Natural killer cell (primary cell): ENCODE measurements at regions not wholly inside any gene's neighbourhood (a gene's known extent, or its start where the extent isn't known, plus 50 kb on each side); places are given as distances from the start of the nearest gene placed in this dataset.

Experiments used
- ATAC-seq, 3 donors: fragments of 150-1000 bp in 2 of 3; fragments of 200-7000 bp in 1 of 3; cut with Tn5 transposase; 1 replicate in 1 of 3; 2 replicates in 2 of 3; pipeline ENCODE4 v1.10.0; 2021; ENCODE audit warnings: mild to moderate bottlenecking in 2 of 3, moderate library complexity in 2 of 3
- DNase-seq, 2 donors: peaks; one replicate each; pipeline versions ENCODE4 v3.0.0 to v3.0.0-alpha.2; 2013 to 2021; ENCODE audit warnings: mixed read lengths in 1 of 2
- H3K27ac ChIP-seq: one replicate; pipeline ENCODE4 v1.5.1; 2013; ENCODE audit warnings: mild to moderate bottlenecking, low read length
- H3K27me3 ChIP-seq: one replicate; pipeline ENCODE4 v1.6.1; 2013; ENCODE audit warnings: low read length; ENCODE audit not compliant: control insufficient read depth, insufficient read depth
- H3K36me3 ChIP-seq: one replicate; pipeline ENCODE4 v1.6.1; 2013; ENCODE audit warnings: low read length; ENCODE audit not compliant: control insufficient read depth, insufficient read depth
- H3K4me1 ChIP-seq: one replicate; pipeline ENCODE4 v1.6.1; 2013; ENCODE audit warnings: low read length; ENCODE audit not compliant: control insufficient read depth, insufficient read depth
- H3K4me3 ChIP-seq: one replicate; pipeline ENCODE4 v1.5.1; 2013; ENCODE audit warnings: low read length
- H3K9me3 ChIP-seq: one replicate; pipeline ENCODE4 v1.6.1; 2013; ENCODE audit warnings: low read length; ENCODE audit not compliant: control insufficient read depth, insufficient read depth
- H3K27ac Mint-ChIP-seq, 2 donors: one replicate each; pipeline ENCODE4 v1.8.0; 2022; ENCODE audit warnings: mild to moderate bottlenecking in 2 of 2, mixed read lengths in 2 of 2, moderate library complexity in 1 of 2
- H3K27me3 Mint-ChIP-seq, 2 donors: one replicate each; pipeline ENCODE4 v1.8.0; 2022; ENCODE audit warnings: low read depth in 2 of 2, mixed read lengths in 2 of 2
- H3K36me3 Mint-ChIP-seq: one replicate; pipeline ENCODE4 v1.8.0; 2022; ENCODE audit warnings: mixed read lengths
- H3K4me1 Mint-ChIP-seq, 2 donors: one replicate each; pipeline ENCODE4 v1.8.0; 2022; ENCODE audit warnings: mixed read lengths in 2 of 2
- H3K4me3 Mint-ChIP-seq: one replicate; pipeline ENCODE4 v1.8.0; 2022; ENCODE audit warnings: mild to moderate bottlenecking, moderate library complexity, mixed read lengths
- H3K9me3 Mint-ChIP-seq, 2 donors: one replicate each; pipeline ENCODE4 v1.8.0; 2022; ENCODE audit warnings: mixed read lengths in 2 of 2
- WGBS: methylation state at CpG from one replicate; pipeline ENCODE4 v1.1.7; 2013; ENCODE audit warnings: missing lambda C conversion rate; ENCODE audit not compliant: insufficient coverage; 5-methylcytosine and 5-hydroxymethylcytosine counted together
- intact Hi-C: fragments of 100-400 bp; cut with micrococcal nuclease; formaldehyde crosslinking; loops from one replicate; pipeline ENCODE4 v1.14.2; 2022
- TF ChIP-seq, protein P1 (sequence below): fragments of 200-600 bp; IDR thresholded peaks from one replicate; pipeline ENCODE4 v1.8.0; 2022; ENCODE audit warnings: antibody characterized with exemption

- ATAC-seq (no peak), DNase-seq (no peak)
- Mint-ChIP-seq H3K4me1 (no peaks in the 10 kb centered on the region), H3K9me3 (no peaks in the 10 kb centered on the region), H3K27me3 (peaks cover 0 to 2% of the 10 kb centered on the region in 2 donors), H3K4me3 (no peak overlapping the region), H3K36me3 (no peaks in the 10 kb centered on the region), H3K27ac (no peak overlapping the region)
- intact Hi-C loops, result no loop called here
- WGBS, result 95% methylated on average over 5 of the region's 5 CpGs
- no peaks in the 10 kb centered on the region for H3K9me3 ChIP-seq
- H3K27me3 ChIP-seq, result no peaks in the 10 kb centered on the region
- no peak overlapping the region for H3K27ac ChIP-seq
- TF ChIP-seq, protein P1, sequence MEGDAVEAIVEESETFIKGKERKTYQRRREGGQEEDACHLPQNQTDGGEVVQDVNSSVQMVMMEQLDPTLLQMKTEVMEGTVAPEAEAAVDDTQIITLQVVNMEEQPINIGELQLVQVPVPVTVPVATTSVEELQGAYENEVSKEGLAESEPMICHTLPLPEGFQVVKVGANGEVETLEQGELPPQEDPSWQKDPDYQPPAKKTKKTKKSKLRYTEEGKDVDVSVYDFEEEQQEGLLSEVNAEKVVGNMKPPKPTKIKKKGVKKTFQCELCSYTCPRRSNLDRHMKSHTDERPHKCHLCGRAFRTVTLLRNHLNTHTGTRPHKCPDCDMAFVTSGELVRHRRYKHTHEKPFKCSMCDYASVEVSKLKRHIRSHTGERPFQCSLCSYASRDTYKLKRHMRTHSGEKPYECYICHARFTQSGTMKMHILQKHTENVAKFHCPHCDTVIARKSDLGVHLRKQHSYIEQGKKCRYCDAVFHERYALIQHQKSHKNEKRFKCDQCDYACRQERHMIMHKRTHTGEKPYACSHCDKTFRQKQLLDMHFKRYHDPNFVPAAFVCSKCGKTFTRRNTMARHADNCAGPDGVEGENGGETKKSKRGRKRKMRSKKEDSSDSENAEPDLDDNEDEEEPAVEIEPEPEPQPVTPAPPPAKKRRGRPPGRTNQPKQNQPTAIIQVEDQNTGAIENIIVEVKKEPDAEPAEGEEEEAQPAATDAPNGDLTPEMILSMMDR, result no peak
- no peaks in the 10 kb centered on the region for H3K4me1 ChIP-seq
- H3K36me3 ChIP-seq, result no peaks in the 10 kb centered on the region
- no peak overlapping the region for H3K4me3 ChIP-seq
Measured at GRCh38 chr9:107557236-107557990, 67.8 kb upstream of the KLF4 start.

- H3K4me1 ChIP-seq, result no peaks in the 10 kb centered on the region
- Mint-ChIP-seq H3K27me3 (peaks cover 0 to 2% of the 10 kb centered on the region in 2 donors), H3K9me3 (no peaks in the 10 kb centered on the region), H3K4me3 (no peak overlapping the region), H3K36me3 (no peaks in the 10 kb centered on the region), H3K4me1 (no peaks in the 10 kb centered on the region), H3K27ac (no peak overlapping the region)
- no peaks in the 10 kb centered on the region for H3K27me3 ChIP-seq
- ATAC-seq (no peak), DNase-seq (no peak)
- 95% methylated on average over 8 of the region's 8 CpGs for WGBS
- TF ChIP-seq, protein P1, result no peak
- no peaks in the 10 kb centered on the region for H3K36me3 ChIP-seq
- intact Hi-C loops, result no loop called here
- no peaks in the 10 kb centered on the region for H3K9me3 ChIP-seq
- no peak overlapping the region for H3K4me3 ChIP-seq
- no peak overlapping the region for H3K27ac ChIP-seq
Measured at GRCh38 chr9:107554636-107555035, 65.1 kb upstream of the KLF4 start.

DNA sequence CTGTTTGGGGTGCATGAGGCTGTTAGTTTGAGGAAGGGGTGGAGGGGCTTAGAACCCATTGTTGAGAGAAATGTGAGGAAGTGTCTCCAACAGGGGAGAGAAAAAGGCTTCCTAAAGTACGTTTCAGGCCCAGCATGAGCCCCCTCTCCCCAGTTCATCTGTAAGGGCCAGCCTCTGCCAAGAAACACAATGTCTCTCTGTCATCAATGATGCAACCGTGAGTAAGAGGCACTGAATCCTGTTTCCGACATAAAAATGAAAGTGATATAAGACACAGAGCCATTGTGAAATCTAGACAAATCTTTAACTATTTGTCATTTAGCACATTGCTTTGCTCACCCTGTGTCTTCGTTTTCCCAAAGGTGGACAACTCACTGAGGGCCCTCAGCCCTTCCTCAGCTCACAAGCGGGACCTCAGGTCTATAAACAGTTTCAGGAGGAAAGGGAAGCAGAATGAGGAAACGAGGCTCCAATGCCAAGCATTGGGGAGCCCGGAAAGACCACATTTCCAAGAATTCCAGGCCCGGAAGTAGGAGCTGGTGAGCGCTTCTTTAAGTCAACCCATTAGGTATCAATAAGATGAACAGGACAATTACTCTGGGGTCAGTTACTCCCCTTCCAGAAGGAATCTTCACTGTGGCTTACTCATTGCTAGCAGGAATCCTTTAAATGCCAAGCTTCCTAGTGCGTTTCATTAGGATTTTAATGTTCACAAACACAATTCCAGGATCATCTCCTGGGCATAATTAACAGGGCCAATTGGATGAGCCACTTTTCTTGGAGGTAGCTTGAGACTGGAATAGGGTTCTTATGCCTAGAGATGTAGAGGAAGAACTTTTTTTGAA is 59.0 kb upstream of the KLF4 start:
- TF ChIP-seq, protein P1, result no peak
- Mint-ChIP-seq H3K9me3 (no peaks in the 10 kb centered on the region), H3K27ac (no peak overlapping the region), H3K4me3 (no peak overlapping the region), H3K36me3 (no peaks in the 10 kb centered on the region), H3K4me1 (no peaks in the 10 kb centered on the region), H3K27me3 (peaks cover 8 to 17% of the 10 kb centered on the region in 2 donors)
- no peak overlapping the region for H3K4me3 ChIP-seq
- ATAC-seq, result no peak
- no peaks in the 10 kb centered on the region for H3K9me3 ChIP-seq
- intact Hi-C loops, result no loop called here
- WGBS, result 72% methylated on average over 10 of the region's 10 CpGs
- no peaks in the 10 kb centered on the region for H3K27me3 ChIP-seq
- H3K36me3 ChIP-seq, result no peaks in the 10 kb centered on the region
- peak in 1 of 2 donors; percentile 2 for DNase-seq
- H3K27ac ChIP-seq, result no peak overlapping the region
- no peaks in the 10 kb centered on the region for H3K4me1 ChIP-seq
